Superior temporal gyrus (tissue), 1 donor: ENCODE measurements at regions not wholly inside any gene's neighbourhood (a gene's known extent, or its start where the extent isn't known, plus 50 kb on each side); places are given as distances from the start of the nearest gene placed in this dataset.
"Not testable (repeated sequence)": the region's sequence is repeated elsewhere in the genome, so short reads cannot be mapped to it uniquely, and the experiment has no call there.

Source experiments
- DNase-seq: peaks from one replicate; pipeline ENCODE4 v3.0.0-alpha.2; 2016; ENCODE audit errors: extremely low spot score

- no peak for DNase-seq
Measured at GRCh38 chr15:68482246-68482645, 50.3 kb upstream of the ITGA11 start.

GRCh38 chr15:68483165-68483564 is 51.2 kb upstream of the ITGA11 start:
- no peak for DNase-seq

- no peak for DNase-seq
Measured at GRCh38 chr15:68484220-68484619, 52.3 kb upstream of the ITGA11 start.

DNA sequence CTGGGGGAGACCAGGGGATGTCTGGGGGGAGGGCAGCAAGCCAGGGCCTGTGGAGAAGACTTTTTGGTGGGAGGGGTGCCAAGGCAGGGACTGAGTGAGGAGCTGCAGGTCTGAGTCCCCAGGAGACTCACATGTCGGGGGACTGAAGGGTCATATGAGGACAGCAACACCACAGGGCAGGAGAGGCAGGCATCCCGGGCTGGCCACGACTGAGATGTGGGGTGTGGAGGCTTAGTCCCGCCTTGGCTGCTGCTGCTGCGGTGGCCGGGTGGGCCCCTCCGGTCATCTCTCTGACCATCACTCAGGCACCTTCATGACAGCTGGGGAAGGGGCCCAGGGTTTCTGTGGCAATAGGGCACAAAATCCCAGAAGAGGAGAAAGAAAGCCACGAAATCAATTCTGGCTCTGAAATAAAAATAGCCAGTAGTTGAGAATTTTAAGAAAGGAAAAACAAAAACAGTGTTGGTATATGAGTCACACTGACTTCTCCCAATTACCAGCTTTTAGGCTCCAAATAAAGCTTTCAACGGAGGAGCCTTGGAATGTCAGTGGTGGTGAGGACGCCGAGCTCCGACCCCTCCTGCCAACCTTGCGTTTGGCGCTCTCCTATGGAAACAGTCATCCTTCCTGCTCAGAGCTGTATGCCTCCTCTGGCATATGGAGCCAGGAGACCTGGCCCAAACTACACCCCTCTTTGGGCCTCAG is 52.9 kb upstream of the ITGA11 start:
- no peak for DNase-seq

DNA sequence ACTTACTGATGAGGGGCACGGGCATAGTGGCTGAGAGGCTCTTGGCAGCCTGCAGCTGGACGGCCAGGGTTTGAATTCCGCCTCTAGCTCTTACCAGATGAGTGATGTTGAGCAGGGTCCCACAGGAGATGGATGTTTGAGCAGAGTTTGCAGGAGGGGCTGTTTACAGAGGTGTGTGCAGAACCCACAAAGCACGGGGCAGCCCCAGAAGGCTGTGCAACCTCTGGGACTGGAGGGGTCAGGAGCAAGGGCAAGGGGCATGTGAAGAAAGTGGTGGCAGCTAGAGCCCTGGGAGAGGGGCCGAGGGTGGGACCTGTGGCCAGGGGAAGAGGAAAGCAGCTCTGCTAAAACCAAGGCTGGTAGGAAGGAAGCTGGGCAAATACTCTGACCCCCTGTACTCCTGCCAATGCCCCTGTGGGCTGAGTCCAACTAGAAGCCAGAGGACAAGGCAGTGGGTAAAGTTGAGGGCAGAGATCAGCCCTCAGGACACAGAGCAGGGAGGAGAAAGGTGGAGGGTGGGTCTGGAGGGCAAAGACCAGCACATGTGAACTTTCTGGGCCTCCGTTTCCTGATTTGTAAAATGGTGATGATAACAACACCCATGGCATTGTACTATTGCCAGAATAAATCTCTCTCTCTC is 53.9 kb upstream of the ITGA11 start:
- DNase-seq = no peak

- no peak for DNase-seq
Measured at GRCh38 chr15:68487087-68487843, 55.3 kb upstream of the ITGA11 start.

DNA sequence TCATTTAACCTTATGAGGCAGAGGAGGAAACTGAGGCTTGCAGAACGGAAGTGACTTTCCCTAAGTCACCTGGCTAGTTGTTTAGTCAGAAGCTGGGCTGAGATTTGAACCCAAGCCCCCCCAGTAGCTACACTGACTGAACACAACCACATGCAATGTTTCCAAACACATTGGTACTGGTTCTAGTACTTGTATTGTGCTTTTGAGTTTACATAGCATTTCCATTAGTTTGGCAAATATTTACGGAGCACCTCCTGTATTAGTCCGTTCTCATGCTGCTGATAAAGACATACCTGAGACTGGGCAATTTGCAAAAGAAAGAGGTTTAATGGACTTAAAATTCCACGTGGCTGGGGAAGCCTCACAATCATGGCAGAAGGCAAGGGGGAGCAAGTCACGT is 56.3 kb upstream of the ITGA11 start:
- DNase-seq = no peak

DNA sequence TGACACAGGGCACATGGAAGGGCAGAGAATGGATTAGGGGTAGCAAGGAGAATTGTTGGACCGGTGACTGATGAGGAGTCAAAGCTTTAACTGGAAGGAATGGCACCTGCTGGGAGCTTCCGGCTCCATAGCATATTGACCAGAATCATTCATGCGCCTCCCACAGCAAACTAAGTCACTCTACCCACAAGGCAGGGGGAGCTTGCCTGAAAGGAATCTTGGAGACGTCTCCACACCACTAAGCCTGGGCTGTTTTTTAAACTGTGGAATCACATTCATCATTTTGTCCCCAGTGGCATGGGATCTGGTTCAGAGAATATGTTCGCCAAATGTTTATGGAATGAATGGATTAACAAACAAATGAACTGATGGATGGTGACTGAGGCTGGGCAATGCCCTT is 57.0 kb upstream of the ITGA11 start:
- no peak for DNase-seq

DNA sequence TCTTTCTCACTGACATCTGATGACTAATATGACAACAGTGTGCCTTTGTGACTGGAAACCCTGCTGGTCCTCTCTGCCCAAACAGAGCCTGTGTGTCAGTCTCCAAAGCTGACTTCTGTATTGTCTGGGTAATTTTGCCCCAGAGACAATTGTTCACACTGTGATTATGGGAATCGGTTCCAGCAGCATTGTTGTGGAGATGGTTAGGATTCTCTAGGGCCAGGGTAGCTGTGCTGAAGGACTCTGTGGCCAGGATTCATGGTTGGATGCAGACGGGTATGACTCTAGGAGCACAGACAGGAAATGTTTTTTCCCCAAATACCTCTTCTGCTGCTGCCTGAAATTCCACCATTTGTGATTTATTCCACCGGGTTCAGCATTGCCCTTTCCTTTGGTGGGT is 57.5 kb upstream of the ITGA11 start:
- peak; percentile 12 for DNase-seq

GRCh38 chr15:68491415-68492106 is 59.6 kb upstream of the ITGA11 start:
- DNase-seq = no peak

DNA sequence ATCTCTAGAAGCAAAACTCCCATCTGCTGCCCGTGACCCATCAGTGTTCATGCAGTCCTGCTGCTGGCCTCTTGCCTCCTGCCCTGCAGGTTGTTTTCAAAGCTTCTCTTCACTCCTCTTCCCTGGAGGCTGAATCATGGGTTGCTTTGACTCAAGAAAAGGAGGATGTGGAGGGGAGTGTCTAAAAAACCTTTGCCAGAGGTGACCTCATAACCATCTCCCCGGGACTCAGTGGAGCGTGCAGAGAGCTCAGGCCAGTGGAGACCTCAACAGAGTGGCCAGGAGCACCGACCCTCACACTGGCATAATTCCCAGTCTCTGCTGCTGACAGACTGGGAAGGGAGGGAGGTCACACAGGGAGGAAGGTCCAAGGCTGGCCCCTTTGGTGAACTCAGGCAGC is 60.9 kb upstream of the ITGA11 start:
- DNase-seq = no peak

GRCh38 chr15:68493629-68494028 is 61.7 kb upstream of the ITGA11 start:
- no peak for DNase-seq

GRCh38 chr15:68494573-68495110 is 62.7 kb upstream of the ITGA11 start:
- no peak for DNase-seq

DNA sequence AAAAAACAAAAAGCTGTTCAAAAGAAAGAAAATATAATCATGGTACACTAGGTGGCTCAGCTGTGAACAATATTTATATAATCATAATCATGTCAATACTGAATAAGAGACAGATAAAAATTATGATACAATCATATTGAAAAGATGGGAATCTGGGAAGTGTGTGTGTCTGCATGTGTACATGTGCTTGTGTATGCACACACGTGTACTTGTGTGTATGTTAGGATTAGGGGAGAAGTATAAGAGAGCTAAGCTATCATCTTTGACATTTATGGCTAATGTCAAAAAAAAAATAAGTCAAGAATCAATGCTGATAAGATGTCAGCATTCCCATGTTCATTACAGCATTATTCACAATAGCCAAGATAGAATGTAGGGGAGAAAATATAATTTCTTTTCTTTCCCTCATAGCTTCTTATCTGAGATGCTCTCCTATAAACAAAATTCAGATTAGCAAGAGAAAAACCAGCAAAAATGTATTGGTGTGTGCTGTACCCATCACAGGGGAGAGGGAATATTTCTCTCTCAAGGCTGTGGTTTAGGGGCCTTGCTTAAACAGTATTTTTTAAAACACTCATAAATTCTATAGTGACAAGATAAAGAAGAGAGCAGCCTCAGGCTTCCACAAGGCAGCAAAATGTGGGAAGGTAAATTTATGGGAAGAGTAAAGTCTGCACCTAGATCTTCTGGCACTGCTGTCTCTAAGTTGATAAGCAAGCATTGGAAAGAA is 63.4 kb upstream of the ITGA11 start:
- DNase-seq = no peak

GRCh38 chr15:68495981-68496705 is 64.2 kb upstream of the ITGA11 start:
- no peak for DNase-seq

- DNase-seq = not testable (repeated sequence)
Measured at GRCh38 chr15:68496751-68497150, 64.8 kb upstream of the ITGA11 start.

DNA sequence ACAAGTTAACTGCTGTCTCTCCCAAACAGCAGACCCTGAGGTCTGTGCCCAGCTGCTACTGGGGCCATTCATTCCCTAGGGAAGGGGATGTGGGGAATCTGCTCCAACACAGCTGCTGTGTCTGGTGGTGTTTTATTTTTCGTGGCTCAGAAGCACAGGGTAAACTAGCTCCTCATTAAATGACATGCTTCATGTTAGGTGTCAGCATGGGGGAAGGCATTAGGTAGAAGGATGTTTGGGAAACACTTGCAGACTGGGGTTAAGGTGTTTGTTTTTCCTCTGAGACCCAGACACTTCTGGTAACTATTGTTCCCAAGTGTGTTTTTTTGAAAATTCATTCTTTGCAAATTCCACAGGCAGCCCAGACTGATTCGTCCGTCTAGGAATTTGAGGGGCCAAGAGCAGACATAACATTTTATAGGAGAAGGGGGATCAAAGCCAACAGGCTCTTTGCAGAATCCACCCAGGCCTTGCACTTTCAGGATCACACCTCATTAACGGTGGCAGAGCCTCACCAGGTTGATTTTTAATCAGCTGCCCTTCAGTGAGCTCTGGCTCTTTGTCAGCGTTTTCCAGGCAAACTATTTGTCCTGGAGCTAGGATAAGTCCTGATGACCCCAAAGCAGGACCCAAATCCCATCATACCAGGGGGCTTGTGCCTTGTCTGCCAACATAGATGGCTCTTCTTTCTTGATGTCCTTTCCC is 65.4 kb upstream of the ITGA11 start:
- DNase-seq = no peak

DNA sequence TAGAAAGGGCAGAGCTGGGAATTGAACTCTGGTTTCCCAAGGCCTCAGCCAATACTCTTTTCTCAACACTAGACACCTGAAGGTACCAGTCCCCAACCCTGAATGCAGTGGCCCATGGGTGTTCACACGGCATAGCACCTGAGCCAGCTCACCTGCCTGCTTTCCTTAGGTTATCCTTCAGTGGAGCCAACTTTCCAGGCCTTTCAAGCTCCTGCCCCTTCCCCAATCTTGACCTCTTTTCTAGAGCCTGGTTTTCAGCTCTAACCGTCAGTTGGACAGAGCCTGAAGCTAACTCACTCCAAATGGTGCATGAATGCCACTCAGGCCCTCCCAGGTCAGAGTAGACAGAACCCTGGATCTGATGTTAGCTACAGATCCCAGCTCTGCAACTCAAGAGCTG is 66.1 kb upstream of the ITGA11 start:
- no peak for DNase-seq

- no peak for DNase-seq
Measured at GRCh38 chr15:68499620-68500312, 67.8 kb upstream of the ITGA11 start.
